Stimulated activated naive B cell treated with anti-CD40 and anti-IgM and Interleukin-4, amounts not matched to agents 10 μg/mL and 1 μg/mL and 100 μg/mL, for 72 hours (primary cell): ENCODE measurements at regions not wholly inside any gene's neighbourhood (a gene's known extent, or its start where the extent isn't known, plus 50 kb on each side); places are given as distances from the start of the nearest gene placed in this dataset.

Experiments
- ATAC-seq, 2 donors: fragments of 150-1000 bp; cut with Tn5 transposase; replicated peaks; 2 replicates each; pipeline ENCODE4 v1.10.0; 2021; ENCODE audit warnings: moderate library complexity in 1 of 2
- DNase-seq: peaks from one replicate; pipeline ENCODE4 v3.0.0; 2021
- H3K27ac Mint-ChIP-seq: one replicate; pipeline ENCODE4 v1.8.0; 2022; ENCODE audit warnings: mild to moderate bottlenecking, mixed read lengths
- H3K27me3 Mint-ChIP-seq, 2 donors: one replicate each; pipeline ENCODE4 v1.8.0; 2022; ENCODE audit warnings: mixed read lengths in 2 of 2
- H3K36me3 Mint-ChIP-seq, 2 donors: one replicate each; pipeline ENCODE4 v1.8.0; 2022; ENCODE audit warnings: mixed read lengths in 2 of 2, mild to moderate bottlenecking in 1 of 2
- H3K4me1 Mint-ChIP-seq, 2 donors: one replicate each; pipeline ENCODE4 v1.8.0; 2022; ENCODE audit warnings: mixed read lengths in 2 of 2, mild to moderate bottlenecking in 1 of 2
- H3K4me3 Mint-ChIP-seq, 2 donors: one replicate each; pipeline ENCODE4 v1.8.0; 2022; ENCODE audit warnings: mild to moderate bottlenecking in 2 of 2, mixed read lengths in 2 of 2, moderate library complexity in 1 of 2
- H3K9me3 Mint-ChIP-seq, 2 donors: one replicate each; pipeline ENCODE4 v1.8.0; 2022; ENCODE audit warnings: mixed read lengths in 2 of 2, mild to moderate bottlenecking in 1 of 2

DNA sequence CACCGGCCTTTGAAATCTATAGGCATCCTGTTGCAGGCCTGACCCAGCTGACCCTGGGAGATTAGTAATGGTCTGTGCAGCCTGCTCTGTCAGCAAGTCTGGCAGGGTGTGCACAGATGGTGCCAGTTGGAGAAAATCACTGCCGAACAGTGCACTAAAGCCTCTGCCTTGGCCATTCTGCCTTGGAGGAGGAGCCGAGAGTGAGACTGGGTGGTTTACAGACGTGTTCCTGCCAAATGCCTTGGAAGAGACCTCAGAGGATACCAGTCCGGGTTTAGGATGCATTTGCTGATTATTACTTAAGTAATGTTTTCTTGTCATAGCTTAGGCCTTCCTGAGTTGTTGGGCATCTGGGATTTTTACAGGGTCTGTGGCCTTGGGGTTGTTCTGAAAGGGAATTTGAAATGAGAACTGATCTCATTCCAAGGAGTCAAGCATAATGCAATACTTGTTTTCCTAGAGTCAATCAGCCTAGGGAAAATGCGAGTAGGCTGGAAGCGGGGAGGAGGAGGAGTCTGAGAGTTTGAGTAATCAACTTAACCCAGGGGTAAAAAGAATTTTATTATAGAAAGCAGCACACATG is 292.1 kb downstream of the SOX4 start:
- Mint-ChIP-seq H3K36me3 (no peaks in the 10 kb centered on the region), H3K9me3 (no peaks in the 10 kb centered on the region), H3K4me3 (no peak overlapping the region), H3K27me3 (no peaks in the 10 kb centered on the region), H3K27ac (no peak overlapping the region), H3K4me1 (no peaks in the 10 kb centered on the region)
- ATAC-seq (no peak), DNase-seq (no peak)

DNA sequence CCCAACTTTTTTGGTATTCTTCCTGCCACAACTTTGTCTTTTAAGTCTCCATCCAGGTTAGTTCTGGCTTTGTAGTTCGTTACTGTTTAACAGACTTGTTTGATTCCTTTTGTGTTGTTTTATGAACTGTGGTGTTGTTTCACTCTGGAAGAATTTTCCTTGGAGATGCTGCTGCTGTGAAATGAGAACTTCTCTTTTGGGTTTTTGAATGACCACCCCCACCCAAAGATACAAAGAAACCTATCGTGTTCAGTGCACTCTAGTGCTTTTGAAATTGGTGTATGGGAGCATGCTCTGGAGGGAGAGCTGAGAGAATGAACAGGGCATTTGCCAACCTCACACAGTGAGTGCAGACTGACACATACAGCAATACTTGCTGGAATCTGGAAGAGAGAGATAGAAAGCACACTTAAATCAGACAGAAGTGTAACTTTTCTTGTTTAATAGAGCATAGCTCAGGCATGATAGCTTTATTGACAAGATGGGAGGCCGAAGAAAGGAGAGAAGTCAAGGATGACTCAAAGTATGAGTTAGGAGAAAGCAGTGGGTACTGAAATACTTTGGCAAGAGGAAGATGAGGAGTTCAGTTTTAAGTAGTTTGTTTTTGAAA is 293.1 kb downstream of the SOX4 start:
- ATAC-seq (no peak), DNase-seq (no peak)
- Mint-ChIP-seq H3K36me3 (no peaks in the 10 kb centered on the region), H3K9me3 (no peaks in the 10 kb centered on the region), H3K4me1 (no peaks in the 10 kb centered on the region), H3K27me3 (no peaks in the 10 kb centered on the region), H3K27ac (no peak overlapping the region), H3K4me3 (no peak overlapping the region)

DNA sequence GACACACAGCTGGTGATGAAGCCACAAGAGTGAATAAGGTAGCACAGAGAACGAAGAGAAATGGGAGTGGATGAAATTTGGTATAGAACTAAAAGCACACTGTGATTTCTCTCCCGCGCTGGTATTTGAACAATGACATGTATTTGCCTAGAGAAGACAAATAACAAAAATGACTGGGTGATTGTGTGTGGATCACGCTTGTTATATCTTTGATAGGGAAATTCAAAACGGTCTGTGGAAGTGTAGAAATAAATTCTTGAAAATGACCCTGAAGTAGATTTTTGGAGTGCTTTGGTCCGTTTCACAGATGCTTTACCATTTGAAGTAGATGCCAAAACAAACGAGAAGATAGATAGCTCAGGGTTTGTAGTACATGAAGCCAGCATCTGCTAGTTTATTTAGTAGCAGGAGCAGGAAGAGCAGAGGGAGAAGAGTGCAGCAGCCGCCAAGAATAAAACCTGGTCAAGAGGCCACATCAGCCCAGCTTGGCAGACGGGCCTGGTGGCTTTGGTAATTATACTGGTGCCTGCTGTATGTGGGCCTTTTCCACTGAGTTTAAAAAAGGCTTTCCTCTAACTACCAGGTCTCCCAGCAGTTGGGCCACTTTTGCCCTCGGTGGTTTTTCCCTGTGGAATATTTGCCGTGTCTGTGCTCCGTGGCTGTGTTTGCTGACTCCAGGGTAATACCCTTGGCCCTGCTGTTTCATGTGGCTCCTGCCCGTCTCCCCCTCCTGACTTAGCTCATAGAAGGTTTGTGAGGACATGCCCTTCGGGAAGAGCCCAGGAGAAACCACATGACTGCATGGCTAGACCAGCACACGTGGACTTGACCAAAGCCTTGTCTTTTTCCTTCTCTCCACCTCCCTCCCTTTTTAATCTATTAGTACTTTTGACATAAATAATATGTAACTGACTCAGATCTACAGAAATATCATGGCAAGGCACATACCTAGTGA is 294.0 kb downstream of the SOX4 start:
- no peak for ATAC-seq
- Mint-ChIP-seq H3K36me3 (no peaks in the 10 kb centered on the region), H3K27me3 (no peaks in the 10 kb centered on the region), H3K9me3 (no peaks in the 10 kb centered on the region), H3K4me3 (no peak overlapping the region), H3K4me1 (no peaks in the 10 kb centered on the region), H3K27ac (no peak overlapping the region)
- DNase-seq: no peak

DNA sequence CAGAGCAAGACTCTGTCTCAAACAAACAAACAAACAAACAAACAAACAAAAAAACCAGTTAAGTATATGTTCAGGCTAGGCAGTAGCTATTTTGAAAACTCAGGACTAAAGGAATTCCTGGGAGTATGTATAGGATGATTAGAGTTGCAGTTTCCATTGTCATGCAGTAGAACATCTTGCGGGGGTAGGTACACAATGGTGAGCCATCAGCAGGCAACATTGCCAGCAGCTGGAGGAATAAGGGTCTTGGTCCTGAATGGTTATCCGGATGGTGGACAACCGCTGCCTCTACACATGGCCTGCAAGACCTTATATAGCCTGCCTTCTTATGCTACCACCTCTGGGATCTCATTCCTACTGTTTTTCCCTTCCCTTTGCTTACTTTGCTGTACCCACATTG is 297.5 kb downstream of the SOX4 start:
- ATAC-seq (no peak), DNase-seq (no peak)
- H3K27me3 Mint-ChIP-seq: no peaks in the 10 kb centered on the region
- no peak overlapping the region for H3K27ac Mint-ChIP-seq
- no peaks in the 10 kb centered on the region for H3K4me1 Mint-ChIP-seq
- no peaks in the 10 kb centered on the region for H3K36me3 Mint-ChIP-seq
- H3K9me3 Mint-ChIP-seq: no peaks in the 10 kb centered on the region
- no peak overlapping the region for H3K4me3 Mint-ChIP-seq

DNA sequence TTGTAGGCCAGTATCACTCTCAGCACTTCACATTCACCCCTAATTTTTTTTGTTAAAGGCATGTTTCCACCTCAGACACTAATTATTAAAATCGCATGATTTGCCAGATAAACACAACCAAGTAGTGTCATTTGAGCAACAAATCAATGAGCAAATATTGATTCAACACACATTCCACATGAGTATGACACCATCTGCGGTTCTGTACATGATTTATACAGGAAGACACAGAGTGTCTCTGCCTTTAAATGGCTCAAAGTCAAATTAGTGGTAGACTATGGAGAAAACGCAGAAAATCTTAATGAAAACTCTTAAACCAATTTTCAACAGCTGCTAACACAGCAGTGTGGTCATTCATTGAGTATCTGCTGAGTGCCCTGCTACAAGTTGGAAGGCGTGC is 300.2 kb downstream of the SOX4 start:
- ATAC-seq (no peak), DNase-seq (no peak)
- H3K4me1 Mint-ChIP-seq: no peaks in the 10 kb centered on the region
- no peak overlapping the region for H3K4me3 Mint-ChIP-seq
- H3K27me3 Mint-ChIP-seq: no peaks in the 10 kb centered on the region
- H3K36me3 Mint-ChIP-seq: no peaks in the 10 kb centered on the region
- no peaks in the 10 kb centered on the region for H3K9me3 Mint-ChIP-seq
- H3K27ac Mint-ChIP-seq: no peak overlapping the region

DNA sequence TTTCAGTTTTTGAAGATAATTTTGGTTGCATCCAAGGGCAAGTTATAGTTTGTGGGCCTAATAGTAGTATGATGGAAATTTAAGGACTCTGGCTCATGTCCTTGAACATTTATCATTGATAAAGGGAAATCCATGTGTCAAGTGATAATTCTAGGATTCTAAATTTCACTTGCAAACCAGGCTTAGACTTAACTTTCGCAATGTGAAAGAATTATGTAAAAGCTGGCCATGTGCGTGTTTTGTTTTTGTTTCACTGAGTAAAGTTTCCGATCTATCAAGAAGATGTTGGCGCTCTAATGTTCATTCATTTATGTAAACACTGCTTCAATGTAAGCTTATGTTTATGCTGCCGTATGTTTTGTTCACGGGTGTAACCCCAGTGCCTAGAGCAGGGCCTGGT is 302.0 kb downstream of the SOX4 start:
- Mint-ChIP-seq H3K27me3 (no peaks in the 10 kb centered on the region), H3K4me3 (no peak overlapping the region), H3K9me3 (peaks cover 3% of the 10 kb centered on the region in 2 donors), H3K4me1 (no peaks in the 10 kb centered on the region), H3K36me3 (no peaks in the 10 kb centered on the region), H3K27ac (no peak overlapping the region)
- ATAC-seq (no peak), DNase-seq (no peak)

DNA sequence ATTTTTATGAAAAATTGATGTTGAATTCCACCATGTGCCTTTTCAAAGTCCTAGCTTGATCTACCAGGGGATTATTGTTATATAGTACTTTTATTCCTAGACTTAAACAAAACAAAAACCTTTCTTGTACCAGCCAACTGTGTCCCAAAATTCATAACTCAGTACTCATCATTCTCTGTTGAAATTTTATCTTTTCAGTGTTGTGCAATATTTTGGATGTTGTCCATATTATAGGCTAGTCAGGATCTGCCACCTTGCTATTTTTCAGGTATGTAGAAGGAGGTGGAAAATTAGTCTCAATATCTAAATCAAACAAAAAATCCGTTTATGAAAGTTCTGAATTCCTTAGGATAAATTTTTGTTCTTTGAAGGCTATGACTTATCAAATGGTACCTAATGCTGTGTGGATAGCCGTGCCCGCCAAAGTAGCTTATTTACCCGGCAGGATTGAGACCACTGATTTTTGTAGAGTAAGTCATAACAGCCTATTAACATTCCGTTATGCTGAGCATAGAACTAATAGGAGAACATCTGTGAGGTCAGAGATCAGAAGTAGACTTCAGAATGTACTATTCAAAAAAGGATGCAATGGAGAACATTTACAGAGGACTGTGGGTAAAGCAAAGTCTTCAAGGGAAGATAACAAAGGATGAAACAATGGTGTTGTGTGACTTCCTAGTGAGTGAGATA is 304.7 kb downstream of the SOX4 start:
- Mint-ChIP-seq H3K4me1 (no peaks in the 10 kb centered on the region), H3K36me3 (no peaks in the 10 kb centered on the region), H3K27ac (no peak overlapping the region), H3K4me3 (no peak overlapping the region), H3K9me3 (peaks cover 3 to 5% of the 10 kb centered on the region in 2 donors), H3K27me3 (no peaks in the 10 kb centered on the region)
- ATAC-seq (no peak), DNase-seq (no peak)

DNA sequence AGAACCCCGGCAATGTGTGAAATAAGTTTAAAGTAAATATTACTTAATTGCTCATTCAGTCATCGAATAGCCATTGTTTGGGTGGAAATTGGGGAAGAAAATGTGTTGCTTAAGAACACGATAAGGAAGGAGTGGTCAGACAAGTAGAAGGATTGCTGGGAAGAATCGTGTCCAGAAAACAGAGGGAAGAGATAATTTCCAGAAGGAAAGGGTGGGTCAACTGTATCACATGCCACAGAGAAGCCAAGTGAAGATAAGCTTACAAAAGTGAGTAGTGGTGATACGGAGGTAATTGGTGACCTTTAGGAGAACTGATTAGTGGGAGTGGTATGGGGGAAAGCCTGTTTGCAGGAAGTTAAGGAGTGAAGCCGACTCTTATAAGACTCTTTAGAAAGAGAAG is 306.2 kb downstream of the SOX4 start:
- H3K36me3 Mint-ChIP-seq: no peaks in the 10 kb centered on the region
- no peaks in the 10 kb centered on the region for H3K27me3 Mint-ChIP-seq
- H3K4me3 Mint-ChIP-seq: no peak overlapping the region
- ATAC-seq: no peak
- DNase-seq: no peak
- H3K4me1 Mint-ChIP-seq: no peaks in the 10 kb centered on the region
- peaks cover 3 to 5% of the 10 kb centered on the region in 2 donors for H3K9me3 Mint-ChIP-seq
- no peak overlapping the region for H3K27ac Mint-ChIP-seq

DNA sequence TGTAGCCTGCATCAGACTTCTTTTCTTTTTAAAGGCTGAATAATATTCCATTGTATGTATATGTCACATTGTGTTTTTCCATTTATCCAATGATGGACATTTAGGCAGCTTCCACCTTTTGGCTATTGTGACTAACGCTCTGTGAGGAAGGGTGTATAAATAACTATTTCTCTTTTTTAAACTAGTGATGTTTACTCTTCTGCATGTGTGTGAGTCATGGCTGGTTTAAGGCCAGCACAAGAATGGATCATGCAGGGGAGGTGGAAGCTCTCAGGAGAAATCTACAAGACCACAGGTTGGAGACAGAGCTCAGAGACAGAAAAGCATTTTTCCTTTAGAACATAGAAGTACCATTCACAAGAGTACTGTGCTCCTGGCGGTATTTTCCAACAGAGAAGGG is 307.2 kb downstream of the SOX4 start:
- ATAC-seq (no peak), DNase-seq (no peak)
- H3K36me3 Mint-ChIP-seq: no peaks in the 10 kb centered on the region
- H3K4me3 Mint-ChIP-seq: no peak overlapping the region
- peaks cover 3 to 5% of the 10 kb centered on the region in 2 donors for H3K9me3 Mint-ChIP-seq
- H3K27me3 Mint-ChIP-seq: no peaks in the 10 kb centered on the region
- no peaks in the 10 kb centered on the region for H3K4me1 Mint-ChIP-seq
- H3K27ac Mint-ChIP-seq: no peak overlapping the region

DNA sequence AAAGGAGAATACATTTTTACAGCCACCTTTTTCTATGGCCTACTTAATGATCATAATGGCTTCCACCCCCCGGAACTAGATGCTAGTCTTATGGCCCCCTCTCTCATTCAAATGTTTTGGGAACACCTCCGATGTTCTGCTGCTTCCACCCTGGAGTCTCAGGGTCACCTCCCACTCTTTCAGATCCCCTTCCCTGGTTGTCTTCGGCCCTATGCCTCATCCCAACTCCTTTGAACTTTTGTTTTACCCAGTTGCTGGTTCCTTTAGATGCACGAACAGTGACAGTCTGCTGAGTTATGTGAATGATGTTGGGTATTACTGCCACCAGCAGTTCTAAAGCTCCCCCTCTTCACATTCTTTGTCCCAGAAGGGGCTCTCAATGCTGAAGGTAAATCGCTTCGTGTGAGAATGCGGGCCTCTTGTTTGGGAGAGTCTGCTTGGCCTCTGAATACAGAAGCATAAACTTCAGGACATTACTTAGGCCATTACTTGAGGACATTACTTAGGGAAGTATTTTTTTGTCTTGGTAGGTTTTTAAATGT is 309.1 kb downstream of the SOX4 start:
- ATAC-seq: no peak
- DNase-seq: no peak
- Mint-ChIP-seq H3K4me1 (no peaks in the 10 kb centered on the region), H3K9me3 (peaks cover 3 to 5% of the 10 kb centered on the region in 2 donors), H3K27me3 (no peaks in the 10 kb centered on the region), H3K36me3 (no peaks in the 10 kb centered on the region), H3K4me3 (no peak overlapping the region), H3K27ac (no peak overlapping the region)

DNA sequence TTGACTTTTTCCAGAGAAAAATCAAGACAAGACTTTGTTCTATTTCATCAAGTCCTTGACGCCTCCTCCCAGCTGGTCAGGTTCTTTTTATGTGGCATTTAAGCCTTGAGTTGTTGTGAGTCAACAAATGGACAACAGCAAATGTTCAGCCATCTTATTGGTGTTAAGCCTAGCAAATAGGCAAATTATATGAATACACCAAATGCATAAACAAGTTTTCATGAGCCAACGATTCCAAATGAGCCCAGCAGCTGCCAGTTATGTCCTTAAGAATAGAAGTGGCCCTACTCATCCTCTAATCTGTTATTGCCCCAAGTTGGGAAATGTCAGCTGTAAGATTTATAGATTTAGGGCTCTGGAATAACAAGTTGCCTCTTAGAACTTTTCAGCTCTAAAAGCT is 312.0 kb downstream of the SOX4 start:
- Mint-ChIP-seq H3K4me3 (no peak overlapping the region), H3K36me3 (no peaks in the 10 kb centered on the region), H3K9me3 (peaks cover under 1 to 2% of the 10 kb centered on the region in 2 donors), H3K27ac (no peak overlapping the region), H3K27me3 (no peaks in the 10 kb centered on the region), H3K4me1 (no peaks in the 10 kb centered on the region)
- DNase-seq (no peak), ATAC-seq (no peak)

DNA sequence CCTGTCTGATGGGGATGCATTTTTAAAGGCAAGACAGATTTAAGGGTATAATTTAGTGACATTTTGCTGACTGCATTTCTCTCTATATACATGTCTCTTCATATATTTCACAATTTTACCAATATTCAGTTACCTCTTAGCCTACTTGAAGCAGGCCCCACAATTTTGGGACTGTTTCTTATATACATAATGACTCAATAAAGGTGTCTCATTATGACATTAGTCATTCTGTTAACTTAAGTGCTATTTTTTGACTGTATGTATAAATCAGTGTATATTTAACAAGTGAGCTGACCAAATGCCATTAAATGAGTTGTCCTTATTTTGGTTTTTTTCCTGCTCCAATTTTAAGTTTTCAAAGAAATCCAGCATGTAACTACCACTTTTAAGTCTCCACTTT is 313.3 kb downstream of the SOX4 start:
- no peak overlapping the region for H3K27ac Mint-ChIP-seq
- H3K4me1 Mint-ChIP-seq: no peaks in the 10 kb centered on the region
- no peaks in the 10 kb centered on the region for H3K27me3 Mint-ChIP-seq
- H3K4me3 Mint-ChIP-seq: no peak overlapping the region
- ATAC-seq (no peak), DNase-seq (no peak)
- no peaks in the 10 kb centered on the region for H3K9me3 Mint-ChIP-seq
- no peaks in the 10 kb centered on the region for H3K36me3 Mint-ChIP-seq

DNA sequence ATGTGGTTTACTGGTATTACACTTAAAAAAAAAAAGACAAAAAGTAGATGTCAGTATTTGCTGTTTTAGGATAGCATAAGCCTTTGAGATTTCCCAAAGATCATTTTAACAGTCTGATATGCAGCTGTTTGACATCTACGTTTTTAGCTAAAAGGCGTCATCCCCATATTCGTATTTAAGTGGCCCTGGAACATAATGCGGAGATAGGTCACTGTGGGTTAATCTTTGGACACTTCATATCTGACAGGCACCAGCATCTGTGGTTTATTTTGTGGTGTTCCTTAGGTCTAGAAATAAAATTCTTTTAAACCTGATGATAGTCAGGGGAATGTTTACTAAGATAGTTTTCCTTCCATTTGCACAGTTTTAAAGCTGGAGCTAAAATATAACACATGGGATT is 313.7 kb downstream of the SOX4 start:
- ATAC-seq (no peak), DNase-seq (no peak)
- H3K4me1 Mint-ChIP-seq: no peaks in the 10 kb centered on the region
- H3K27me3 Mint-ChIP-seq: no peaks in the 10 kb centered on the region
- H3K9me3 Mint-ChIP-seq: no peaks in the 10 kb centered on the region
- no peak overlapping the region for H3K4me3 Mint-ChIP-seq
- no peak overlapping the region for H3K27ac Mint-ChIP-seq
- no peaks in the 10 kb centered on the region for H3K36me3 Mint-ChIP-seq

DNA sequence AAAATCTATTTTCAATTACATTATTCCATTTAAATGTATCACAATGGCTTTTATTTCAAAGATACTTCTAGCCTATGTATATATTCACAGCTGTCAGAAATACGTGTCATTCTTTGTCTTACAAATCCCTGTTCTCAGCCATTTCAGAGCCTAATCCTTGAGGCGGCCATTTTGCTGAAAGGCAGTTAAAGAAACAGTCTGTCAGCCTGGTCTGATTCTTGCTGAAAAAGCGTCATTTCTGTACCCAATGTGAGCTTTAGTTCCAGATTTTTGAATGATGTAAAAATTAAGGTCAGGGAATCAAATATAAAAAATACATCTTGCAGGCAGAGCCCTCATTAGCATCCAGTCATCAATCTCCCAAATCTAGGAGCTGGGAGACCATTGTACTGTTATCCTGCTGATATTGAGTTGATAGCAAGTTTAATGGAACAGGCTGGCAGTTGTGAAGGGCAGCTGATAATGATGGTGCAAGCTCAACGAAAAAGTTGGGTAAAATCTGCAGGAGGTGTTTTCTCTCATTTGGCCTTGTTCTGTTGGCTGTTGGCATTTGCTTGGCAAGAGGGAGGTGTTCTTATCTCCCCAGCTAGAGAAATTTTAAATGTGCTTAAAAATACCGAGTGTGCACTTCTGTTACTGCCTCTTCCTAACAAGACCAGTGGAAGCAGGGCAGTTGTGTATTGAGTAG is 314.8 kb downstream of the SOX4 start:
- no peaks in the 10 kb centered on the region for H3K4me1 Mint-ChIP-seq
- H3K4me3 Mint-ChIP-seq: no peak overlapping the region
- no peaks in the 10 kb centered on the region for H3K36me3 Mint-ChIP-seq
- H3K9me3 Mint-ChIP-seq: no peaks in the 10 kb centered on the region
- H3K27me3 Mint-ChIP-seq: no peaks in the 10 kb centered on the region
- ATAC-seq (no peak), DNase-seq (no peak)
- no peak overlapping the region for H3K27ac Mint-ChIP-seq
